Stimulated activated CD4-positive, alpha-beta T cell treated with anti-CD3 and anti-CD28 coated beads, Interleukin-4, amount 100 ng/mL, for 24 hours (primary cell): ENCODE measurements at regions not wholly inside any gene's neighbourhood (a gene's known extent, or its start where the extent isn't known, plus 50 kb on each side); places are given as distances from the start of the nearest gene placed in this dataset.
"Not testable (repeated sequence)": the region's sequence is repeated elsewhere in the genome, so short reads cannot be mapped to it uniquely, and the experiment has no call there.

Experiments used
- DNase-seq: peaks from one replicate; pipeline ENCODE4 v3.0.0-alpha.2; 2020

DNA sequence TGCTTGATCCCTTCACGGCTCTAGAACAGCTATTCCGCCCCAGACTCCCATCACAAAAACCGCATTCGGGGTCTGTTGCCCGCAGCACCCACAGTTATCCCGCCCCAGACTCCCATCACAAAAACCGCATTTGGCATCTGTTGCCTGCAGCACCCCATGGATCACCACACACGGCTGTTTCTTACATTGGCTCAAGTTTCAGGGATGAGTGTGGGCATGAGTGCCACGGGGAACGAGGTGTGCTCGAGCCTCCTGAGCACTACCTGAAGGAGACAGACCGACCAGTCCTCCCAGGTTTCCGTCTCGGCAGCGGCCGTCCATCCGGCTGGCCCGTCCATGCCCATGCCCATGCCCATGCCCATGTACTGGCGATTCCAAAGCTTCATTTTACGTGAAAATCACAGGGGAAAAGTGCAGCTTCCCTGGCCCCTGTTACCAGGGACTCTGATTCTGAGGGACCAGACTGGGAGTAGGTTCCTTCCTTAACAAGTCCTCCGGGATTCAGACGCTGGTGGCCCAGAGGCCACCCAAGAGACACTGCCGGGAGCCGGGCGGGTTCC lies 66.4 kb upstream of the INSIG1 start:
- no peak for DNase-seq

- DNase-seq, result no peak
Measured at GRCh38 chr7:155231941-155232340, 65.7 kb upstream of the INSIG1 start.

DNA sequence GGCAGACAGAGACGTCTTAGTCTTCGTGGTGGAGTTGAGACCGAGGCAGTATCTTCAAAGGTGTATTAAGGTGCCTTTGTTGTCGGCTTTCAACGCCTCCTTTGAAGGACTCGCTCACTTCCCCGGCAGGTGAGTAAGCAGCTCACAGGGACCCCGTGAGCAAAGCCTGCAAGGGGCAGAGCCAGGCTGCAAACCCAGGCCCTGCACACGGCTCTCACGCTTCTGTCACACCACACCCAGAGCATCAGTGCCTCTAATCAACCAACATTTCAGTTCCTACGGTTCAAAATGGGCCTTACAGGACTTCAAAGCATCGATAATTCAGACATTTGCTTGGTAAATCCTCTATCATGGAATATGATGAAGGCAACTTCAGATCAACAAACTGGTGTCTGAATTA lies 64.8 kb upstream of the INSIG1 start:
- DNase-seq, result no peak

DNA sequence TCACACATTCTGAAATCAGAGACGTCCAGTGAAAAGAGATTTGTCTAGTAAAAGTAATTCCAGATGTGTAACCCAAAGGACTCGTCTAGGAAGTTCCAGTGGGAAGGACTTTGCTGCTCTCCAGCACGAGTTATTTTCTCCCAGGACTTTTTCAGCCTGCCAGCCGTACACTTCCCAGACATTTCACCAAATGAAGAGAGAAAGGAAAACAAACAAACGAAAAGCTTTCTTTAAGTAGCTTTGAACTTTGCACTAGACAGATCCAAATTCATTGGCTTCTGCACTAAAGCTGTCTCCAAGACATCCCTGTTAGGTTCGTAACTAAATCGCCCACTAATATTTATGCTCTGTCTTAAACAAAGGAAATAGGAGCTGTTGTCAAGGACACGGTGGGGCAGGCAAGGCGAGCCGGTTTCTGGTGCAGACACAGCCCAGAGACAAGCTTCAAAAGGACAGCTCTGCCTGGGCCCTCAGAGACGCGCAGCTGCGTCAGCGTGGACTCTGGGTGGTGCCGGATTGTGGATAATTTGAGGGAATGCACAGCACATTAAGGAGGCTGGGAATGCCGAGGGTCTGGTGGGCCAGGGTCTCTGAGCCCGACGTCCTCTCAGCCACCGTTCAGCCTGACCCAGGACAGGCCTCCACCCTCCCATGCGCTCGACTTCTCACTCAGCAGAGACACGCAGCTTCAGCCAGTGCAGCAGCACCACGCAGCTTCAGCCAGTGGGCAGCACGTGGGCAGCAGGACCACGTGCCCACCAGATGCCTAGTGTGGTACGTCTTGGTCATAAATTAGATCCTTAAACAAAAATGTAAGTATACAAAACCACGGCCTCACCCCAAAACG lies 64.1 kb upstream of the INSIG1 start:
- DNase-seq, result no peak

GRCh38 chr7:155234158-155234492 lies 63.6 kb upstream of the INSIG1 start:
- DNase-seq, result no peak

DNA sequence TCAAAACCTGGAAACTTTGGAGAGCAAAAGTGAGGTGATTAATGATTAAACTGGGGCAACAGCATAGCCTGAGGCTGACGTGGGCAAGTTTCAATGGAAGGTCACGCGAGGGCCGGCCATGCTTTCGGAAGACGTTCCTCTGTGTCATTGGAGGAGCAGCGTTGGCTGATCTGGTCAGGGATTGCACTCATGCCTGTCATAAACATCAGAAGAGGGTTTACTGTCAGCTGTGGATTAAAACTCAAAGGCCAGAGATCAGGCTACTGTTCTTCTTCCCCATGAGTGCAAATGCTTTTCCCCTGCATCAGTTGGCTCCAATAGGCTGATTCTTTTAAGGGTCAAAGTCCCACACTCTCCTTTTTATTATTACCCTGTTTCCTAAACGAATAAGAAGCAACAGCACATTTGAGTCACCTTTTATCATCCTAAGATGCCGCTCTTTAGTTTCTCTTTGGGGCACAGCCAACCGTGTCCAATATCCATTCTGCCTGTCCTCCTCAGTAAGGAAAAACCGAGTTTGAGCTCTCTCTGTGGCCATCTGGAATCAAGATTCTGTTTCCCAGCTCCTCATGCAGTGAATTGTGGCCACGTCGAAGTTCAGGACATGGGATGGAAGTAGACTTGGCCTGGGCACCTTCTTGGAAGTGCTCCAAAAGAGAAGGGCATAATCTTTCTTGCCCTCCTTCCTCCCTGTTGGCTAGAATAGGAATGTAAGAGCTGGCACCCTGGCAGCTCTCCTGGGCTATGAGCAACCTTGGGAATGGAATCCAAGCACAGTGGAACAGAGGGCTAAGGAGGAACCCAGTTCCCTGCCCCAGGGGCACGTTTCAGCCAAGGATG lies 62.5 kb upstream of the INSIG1 start:
- DNase-seq, result no peak

GRCh38 chr7:155236386-155236785 lies 61.3 kb upstream of the INSIG1 start:
- no peak for DNase-seq

DNA sequence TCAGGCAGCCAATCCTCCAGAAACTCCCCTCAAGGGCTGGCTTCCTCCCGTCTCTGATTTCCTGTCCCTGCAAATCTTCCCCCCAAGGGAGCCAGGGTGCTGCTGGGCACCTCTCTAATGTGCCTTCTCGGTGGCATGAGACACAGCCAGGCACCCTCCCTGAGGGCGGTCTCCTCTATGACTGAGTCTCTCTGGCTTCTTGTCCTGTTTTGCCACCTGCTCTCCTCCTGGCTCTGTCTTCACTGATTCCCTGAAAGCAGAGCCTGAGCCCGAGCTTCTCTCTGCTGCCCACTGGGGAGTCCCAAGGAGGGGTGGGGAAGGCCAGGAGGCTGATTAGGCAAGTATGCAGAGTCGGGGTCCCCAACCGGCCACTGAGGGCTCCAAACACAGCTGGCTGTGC lies 60.4 kb upstream of the INSIG1 start:
- no peak for DNase-seq

DNA sequence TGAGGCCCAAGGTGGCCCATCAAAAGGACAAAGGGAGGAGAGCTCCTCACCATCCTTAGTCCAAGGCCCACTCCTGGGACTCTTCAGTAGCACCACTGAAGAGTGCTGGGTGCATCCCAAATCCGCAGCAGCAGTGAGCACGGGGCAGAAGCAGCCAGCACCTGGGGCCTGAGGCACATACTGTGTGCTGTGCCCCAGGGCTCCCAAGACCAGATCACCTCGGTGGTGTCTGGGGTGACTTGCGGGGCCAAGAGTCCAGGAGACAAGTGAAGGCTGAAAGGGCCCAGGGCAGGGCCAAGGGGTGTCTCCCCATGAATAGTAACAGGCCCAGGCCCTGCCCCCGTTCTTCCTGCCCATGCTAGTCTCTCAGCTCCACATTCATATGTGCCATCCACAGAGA lies 59.9 kb upstream of the INSIG1 start:
- DNase-seq, result no peak

GRCh38 chr7:155239431-155240087 lies 58.1 kb upstream of the INSIG1 start:
- DNase-seq, result not testable (repeated sequence)

DNA sequence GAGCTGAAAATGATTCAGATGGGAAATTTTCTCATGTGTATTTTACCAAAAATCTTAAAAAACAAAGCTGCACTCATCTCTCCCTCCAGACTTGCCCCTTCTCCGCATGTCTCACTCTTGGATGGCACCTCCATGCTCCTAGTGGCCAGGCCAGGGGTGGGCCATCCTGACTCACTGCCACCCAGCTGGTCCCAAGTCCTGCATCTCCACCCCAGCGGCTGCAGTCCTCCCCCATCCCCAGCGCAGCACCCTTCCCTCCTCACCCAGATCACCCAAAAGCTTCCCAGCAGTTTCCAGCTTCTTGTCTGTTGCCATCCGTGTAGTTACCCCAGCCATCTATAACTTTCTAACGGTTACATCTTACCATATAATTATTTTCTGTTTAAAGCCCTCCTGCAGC lies 53.0 kb upstream of the INSIG1 start:
- DNase-seq, result no peak

DNA sequence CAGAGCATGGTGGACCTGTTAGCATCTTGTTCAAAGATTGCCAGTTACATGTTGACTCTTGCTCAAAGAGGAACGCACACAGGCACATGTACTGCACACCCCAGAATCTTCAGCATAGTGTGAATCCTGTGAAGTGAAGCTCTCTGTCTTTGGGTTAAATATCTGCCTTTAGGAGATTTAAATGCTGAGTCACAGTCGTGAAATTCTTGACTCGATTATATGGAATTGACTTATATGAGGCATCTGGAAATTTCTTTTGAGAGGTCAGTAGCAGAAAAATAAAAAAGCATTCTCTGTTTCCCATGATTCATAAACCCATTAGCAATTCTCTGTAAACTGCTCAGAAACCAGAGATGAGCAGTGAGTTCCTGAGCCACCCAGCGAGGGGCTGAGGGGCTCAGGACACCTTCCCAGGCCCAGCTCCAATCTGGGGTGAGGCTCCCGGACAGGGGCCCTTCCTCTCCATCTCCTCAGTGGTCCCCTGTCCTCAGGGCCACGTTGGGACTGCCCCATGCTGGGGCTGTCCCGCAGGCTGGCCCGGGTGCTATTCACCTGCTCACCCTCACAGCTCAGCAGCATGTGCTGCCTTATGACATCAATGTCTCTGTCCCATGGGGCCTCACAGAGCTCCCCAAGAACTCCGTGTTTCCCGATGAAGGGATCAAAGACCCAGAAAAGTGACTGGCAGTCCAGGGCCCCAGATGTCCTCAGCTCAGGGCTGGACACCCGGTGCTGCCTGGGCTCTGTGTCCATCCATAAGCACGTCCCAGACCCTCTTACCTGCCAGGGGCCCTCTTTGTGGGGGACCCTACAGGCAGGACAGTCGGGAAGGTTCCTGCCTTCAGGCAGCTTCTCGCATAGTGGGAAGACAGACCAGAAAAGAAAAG lies 50.0 kb upstream of the INSIG1 start:
- no peak for DNase-seq
